AG09309 (cell line): ENCODE measurements at regions not wholly inside any gene's neighbourhood (a gene's known extent, or its start where the extent isn't known, plus 50 kb on each side); places are given as distances from the start of the nearest gene placed in this dataset.
A peak's percentile ranks its signal among the peaks of the same experiment; 100 is the strongest.

Experiments used
- DNase-seq: peaks from one replicate; pipeline ENCODE4 v3.0.0-alpha.2; 2010; ENCODE audit warnings: low read depth
- H3K4me3 ChIP-seq: 2 replicates; pipeline ENCODE4 v1.5.1; 2011; ENCODE audit warnings: mild to moderate bottlenecking, low read depth, low read length, moderate library complexity; ENCODE audit not compliant: control insufficient read depth
- TF ChIP-seq, protein P1 (sequence below): IDR thresholded peaks from 2 replicates; pipeline ENCODE4 v1.5.1; 2011; ENCODE audit warnings: mild to moderate bottlenecking, low read depth, low read length, inconsistent platforms; ENCODE audit not compliant: insufficient read depth, control insufficient read depth; ENCODE audit errors: missing control alignments

DNA sequence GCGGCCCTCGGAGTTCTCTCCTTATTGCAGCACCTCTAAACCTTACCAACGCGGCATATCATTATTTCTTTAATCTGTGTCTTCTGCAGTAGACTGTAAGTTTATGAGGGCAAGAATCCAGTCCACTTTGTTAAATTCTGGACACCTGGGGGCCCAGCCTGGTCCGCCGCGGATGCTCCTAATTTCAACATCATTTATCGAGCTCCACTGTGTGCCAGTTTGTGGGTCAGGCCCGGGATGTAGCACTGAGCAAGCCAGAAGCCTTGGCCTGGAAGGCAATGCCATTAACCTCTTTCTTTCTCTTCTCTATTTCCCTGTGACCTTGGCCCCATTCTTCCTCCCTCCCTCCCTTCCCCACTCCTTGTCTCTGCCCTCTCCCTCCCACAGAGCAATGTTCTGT, 70.6 kb upstream of the CACNA1E start:
- H3K4me3 ChIP-seq: no peak overlapping the region
- no peak for DNase-seq
- TF ChIP-seq, protein P1, sequence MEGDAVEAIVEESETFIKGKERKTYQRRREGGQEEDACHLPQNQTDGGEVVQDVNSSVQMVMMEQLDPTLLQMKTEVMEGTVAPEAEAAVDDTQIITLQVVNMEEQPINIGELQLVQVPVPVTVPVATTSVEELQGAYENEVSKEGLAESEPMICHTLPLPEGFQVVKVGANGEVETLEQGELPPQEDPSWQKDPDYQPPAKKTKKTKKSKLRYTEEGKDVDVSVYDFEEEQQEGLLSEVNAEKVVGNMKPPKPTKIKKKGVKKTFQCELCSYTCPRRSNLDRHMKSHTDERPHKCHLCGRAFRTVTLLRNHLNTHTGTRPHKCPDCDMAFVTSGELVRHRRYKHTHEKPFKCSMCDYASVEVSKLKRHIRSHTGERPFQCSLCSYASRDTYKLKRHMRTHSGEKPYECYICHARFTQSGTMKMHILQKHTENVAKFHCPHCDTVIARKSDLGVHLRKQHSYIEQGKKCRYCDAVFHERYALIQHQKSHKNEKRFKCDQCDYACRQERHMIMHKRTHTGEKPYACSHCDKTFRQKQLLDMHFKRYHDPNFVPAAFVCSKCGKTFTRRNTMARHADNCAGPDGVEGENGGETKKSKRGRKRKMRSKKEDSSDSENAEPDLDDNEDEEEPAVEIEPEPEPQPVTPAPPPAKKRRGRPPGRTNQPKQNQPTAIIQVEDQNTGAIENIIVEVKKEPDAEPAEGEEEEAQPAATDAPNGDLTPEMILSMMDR: no peak

DNA sequence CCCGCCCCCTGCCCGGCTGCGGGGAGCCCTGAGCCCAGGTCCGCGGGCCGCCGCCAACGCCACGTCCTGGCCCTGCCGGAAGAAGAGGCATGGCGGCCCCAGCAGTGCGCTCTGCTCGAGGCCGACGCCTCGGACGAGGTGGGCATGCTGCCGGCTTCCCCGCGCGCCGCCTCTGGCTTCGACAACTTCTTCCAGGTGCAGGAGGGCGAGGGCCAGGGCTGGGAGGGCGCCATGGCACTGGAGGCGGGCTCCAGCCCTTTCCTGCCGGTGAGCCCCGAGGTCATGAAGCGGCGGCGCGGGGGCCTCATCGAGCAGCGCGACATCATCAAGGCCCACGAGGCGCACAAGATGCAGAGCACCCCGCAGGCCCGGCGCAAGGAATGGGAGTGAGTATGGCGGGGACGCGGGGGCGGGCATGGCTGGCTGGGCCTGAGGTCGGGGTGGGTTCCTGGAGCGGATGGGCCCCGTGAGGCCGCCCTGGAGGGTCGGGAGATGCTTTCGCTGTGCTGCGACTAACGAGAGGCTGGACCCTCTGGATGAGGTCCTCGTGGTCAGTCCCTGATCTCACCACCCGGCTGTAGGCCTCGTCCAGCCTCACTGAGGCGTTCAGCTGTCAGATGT, 70.0 kb upstream of the CACNA1E start:
- no peak overlapping the region for H3K4me3 ChIP-seq
- TF ChIP-seq, protein P1: no peak
- no peak for DNase-seq

DNA sequence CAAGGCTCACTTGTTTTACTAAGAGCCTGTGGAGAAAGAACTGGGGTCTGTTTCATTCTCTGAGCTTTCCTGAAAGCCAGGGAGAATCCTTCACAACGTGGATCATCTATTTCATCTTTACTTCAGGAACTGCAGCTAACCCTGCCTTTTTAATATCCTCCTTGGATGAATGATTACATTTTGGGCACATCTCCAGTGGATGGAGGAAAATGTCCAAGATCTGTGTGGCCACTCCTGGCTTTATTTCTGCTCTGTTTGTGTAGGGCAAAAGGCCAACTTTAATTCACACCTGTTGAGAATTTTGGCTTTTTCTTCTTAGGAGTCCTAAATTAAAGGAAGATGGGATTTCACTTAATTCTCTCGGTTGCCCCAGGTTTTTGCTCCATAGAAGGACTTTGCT, 69.5 kb upstream of the CACNA1E start:
- DNase-seq: no peak
- no peak overlapping the region for H3K4me3 ChIP-seq
- TF ChIP-seq, protein P1: no peak

DNA sequence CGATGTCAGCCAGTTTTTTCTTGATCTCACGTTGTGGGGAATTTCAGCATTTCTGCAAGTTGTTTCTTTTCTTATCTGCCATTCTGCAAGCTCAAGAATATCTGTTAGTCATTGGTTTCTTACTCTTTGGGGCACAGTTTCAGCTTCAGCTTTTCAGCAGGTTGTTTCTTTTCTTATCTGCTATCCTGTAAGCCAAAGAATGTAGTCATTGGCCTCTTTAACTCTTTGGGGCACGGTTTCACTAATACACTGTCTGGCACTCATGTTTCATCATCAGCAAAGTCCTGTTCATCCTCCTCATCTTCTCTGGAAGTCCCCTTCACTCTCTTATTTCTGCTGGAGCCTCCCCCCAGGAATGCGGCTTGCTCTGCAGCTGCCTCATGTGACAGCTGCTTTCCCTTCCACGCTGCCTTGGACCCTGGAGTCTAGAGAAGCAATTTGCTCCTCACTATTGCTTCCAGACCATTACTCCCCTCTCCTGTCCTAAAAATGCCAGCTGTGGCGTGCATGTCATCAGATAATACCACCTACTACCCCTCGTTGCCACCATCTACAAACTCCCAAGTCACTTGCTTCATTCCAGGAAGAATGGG, 67.0 kb upstream of the CACNA1E start:
- TF ChIP-seq, protein P1: no peak
- H3K4me3 ChIP-seq: no peak overlapping the region
- no peak for DNase-seq

DNA sequence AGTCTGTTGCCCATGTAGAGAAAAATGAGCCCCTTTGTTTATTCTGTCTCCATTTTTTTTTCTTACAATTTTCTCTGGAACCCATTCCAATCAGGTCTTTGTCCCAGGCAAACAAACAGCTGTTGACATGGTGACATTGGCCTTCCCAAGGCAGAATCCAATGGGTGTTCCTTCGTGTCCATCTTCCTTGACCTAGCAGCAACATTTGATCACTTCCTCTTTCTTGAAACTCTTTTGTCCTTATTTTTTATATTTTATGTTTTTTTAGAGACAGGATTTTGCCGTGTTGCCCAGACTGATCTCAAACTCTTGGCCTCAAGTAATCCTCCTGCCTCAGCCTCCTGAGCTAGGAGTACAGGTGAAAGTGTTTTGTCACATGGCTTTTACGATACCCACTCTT, 65.4 kb upstream of the CACNA1E start:
- no peak overlapping the region for H3K4me3 ChIP-seq
- DNase-seq: no peak
- TF ChIP-seq, protein P1: no peak

DNA sequence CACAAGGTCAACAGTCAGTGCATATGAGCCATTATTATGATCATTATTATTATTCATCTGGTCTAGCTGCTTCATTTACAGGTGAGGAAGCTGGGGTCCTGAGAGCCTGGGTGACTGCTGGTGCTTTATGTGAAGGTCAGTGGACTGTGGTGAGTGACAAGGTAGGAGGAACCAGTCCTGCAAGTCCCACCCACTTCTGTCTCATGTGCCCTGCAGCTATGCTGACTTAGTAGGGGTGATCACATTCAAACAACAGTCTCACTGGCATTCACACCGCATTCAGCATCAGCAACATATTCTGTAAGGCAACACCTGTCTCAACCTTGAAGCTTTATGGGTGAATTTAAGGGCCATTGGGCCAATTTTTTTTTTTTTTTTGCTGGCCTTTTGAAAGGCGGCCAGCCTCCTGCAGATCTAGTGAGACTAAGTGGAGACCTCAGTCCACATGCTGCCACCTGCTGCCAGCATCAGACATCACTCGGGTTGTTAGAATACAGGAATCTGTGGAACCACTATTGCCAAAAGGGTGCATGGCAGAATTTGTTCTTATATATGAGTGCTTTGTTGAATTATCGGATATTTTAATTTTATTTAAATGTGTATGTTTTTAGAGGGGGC, 59.9 kb upstream of the CACNA1E start:
- TF ChIP-seq, protein P1: peak; percentile 35
- no peak overlapping the region for H3K4me3 ChIP-seq
- peak; percentile 5 for DNase-seq
